ENCODE measurements at regions not wholly inside any gene's neighbourhood (a gene's known extent, or its start where the extent isn't known, plus 50 kb on each side); places are given as distances from the start of the nearest gene placed in this dataset.
"Not testable (repeated sequence)": the region's sequence is repeated elsewhere in the genome, so short reads cannot be mapped to it uniquely, and the experiment has no call there.

- DNase-seq (ENCODE audit: low read depth, low spot score) = no peak
- no peak overlapping the region for H3K27ac ChIP-seq
Measured at GRCh38 chr2:144136297-144137010, 383.5 kb downstream of the ZEB2 start.

GRCh38 chr2:144133936-144134665 lies 385.8 kb downstream of the ZEB2 start:
- H3K27ac ChIP-seq = no peak overlapping the region
- DNase-seq (ENCODE audit: low read depth, low spot score) = no peak

- H3K27ac ChIP-seq = no peak overlapping the region
- no peak for DNase-seq (ENCODE audit: low read depth, low spot score)
Measured at GRCh38 chr2:144132357-144132756, 387.6 kb downstream of the ZEB2 start.

GRCh38 chr2:144131042-144131441 lies 388.9 kb downstream of the ZEB2 start:
- H3K27ac ChIP-seq = no peak overlapping the region
- DNase-seq (ENCODE audit: low read depth, low spot score) = no peak

- H3K27ac ChIP-seq = no peak overlapping the region
- DNase-seq (ENCODE audit: low read depth, low spot score) = no peak
Measured at GRCh38 chr2:144130551-144130950, 389.4 kb downstream of the ZEB2 start.

GRCh38 chr2:144128130-144128746 lies 391.7 kb downstream of the ZEB2 start:
- no peak for DNase-seq (ENCODE audit: low read depth, low spot score)
- H3K27ac ChIP-seq = no peak overlapping the region

- DNase-seq (ENCODE audit: low read depth, low spot score) = no peak
- no peak overlapping the region for H3K27ac ChIP-seq
Measured at GRCh38 chr2:144127693-144128092, 392.2 kb downstream of the ZEB2 start.

GRCh38 chr2:144126302-144126701 lies 393.6 kb downstream of the ZEB2 start:
- no peak overlapping the region for H3K27ac ChIP-seq
- no peak for DNase-seq (ENCODE audit: low read depth, low spot score)

GRCh38 chr2:144125751-144126150 lies 394.2 kb downstream of the ZEB2 start:
- DNase-seq (ENCODE audit: low read depth, low spot score) = no peak

GRCh38 chr2:144124882-144125281 lies 395.0 kb downstream of the ZEB2 start:
- H3K27ac ChIP-seq = no peak overlapping the region
- no peak for DNase-seq (ENCODE audit: low read depth, low spot score)

More at GRCh38 chr2:144125751-144126150, 394.2 kb downstream of the ZEB2 start:
- H3K27ac ChIP-seq = no peak overlapping the region

- no peak for DNase-seq (ENCODE audit: low read depth, low spot score)
Measured at GRCh38 chr2:144120487-144120886, 399.4 kb downstream of the ZEB2 start.

GRCh38 chr2:144117086-144117485 lies 402.8 kb downstream of the ZEB2 start:
- DNase-seq (ENCODE audit: low read depth, low spot score) = no peak
- no peak overlapping the region for H3K27ac ChIP-seq

More at GRCh38 chr2:144120487-144120886, 399.4 kb downstream of the ZEB2 start:
- no peak overlapping the region for H3K27ac ChIP-seq

- H3K27ac ChIP-seq = no peak overlapping the region
- no peak for DNase-seq (ENCODE audit: low read depth, low spot score)
Measured at GRCh38 chr2:144115739-144116291, 404.1 kb downstream of the ZEB2 start.

GRCh38 chr2:144114760-144115159 lies 405.2 kb downstream of the ZEB2 start:
- no peak overlapping the region for H3K27ac ChIP-seq
- no peak for DNase-seq (ENCODE audit: low read depth, low spot score)

- no peak for DNase-seq (ENCODE audit: low read depth, low spot score)
- no peak overlapping the region for H3K27ac ChIP-seq
Measured at GRCh38 chr2:144111437-144111836, 408.5 kb downstream of the ZEB2 start.

GRCh38 chr2:144106104-144106503 lies 413.8 kb downstream of the ZEB2 start:
- not testable (repeated sequence) for H3K27ac ChIP-seq; DNase-seq (ENCODE audit: low read depth, low spot score)

GRCh38 chr2:144102386-144102785 lies 417.5 kb downstream of the ZEB2 start:
- peak; percentile 80 for DNase-seq (ENCODE audit: low read depth, low spot score)
- peak overlapping the region; percentile 43 for H3K27ac ChIP-seq

GRCh38 chr2:144099780-144100377 lies 420.0 kb downstream of the ZEB2 start:
- H3K27ac ChIP-seq = peak overlapping the region; percentile 79
- DNase-seq (ENCODE audit: low read depth, low spot score) = peak; percentile 89

GRCh38 chr2:144099340-144099739 lies 420.6 kb downstream of the ZEB2 start:
- H3K27ac ChIP-seq = peak overlapping the region; percentile 79
- DNase-seq (ENCODE audit: low read depth, low spot score) = no peak

GRCh38 chr2:144097440-144098225 lies 422.3 kb downstream of the ZEB2 start:
- no peak for DNase-seq (ENCODE audit: low read depth, low spot score)
- no peak overlapping the region for H3K27ac ChIP-seq
